ENCODE measurements at regions not wholly inside any gene's neighbourhood (a gene's known extent, or its start where the extent isn't known, plus 50 kb on each side); places are given as distances from the start of the nearest gene placed in this dataset.

DNA sequence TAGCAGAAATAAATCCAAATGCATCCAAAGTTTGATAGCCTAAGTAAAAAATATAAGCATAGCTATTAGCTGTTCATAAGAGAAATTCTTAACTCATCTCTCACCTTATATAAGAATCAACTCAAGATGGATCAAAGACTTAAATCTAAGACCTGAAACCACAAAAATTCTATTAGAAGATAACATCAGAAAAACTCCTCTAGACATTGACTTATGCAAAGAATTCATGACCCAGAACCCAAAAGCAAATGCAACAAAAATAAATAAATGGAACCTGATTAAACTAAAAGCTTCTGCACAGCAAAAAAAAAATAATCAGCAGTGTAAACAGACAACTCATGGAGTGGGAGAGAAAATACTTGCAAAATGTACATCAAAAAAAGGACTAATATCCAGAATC is 184.3 kb downstream of the TFAP2A start:
- H3K36me3 ChIP-seq, result no peaks in the 10 kb centered on the region
- H3K4me1 ChIP-seq, result no peaks in the 10 kb centered on the region
- no peaks in the 10 kb centered on the region for H3K27me3 ChIP-seq
- DNase-seq, result no peak
- no peaks in the 10 kb centered on the region for H3K9me3 ChIP-seq (replicated peaks)
- no peak overlapping the region for H3K27ac ChIP-seq
- H3K4me3 ChIP-seq, result no peak overlapping the region

DNA sequence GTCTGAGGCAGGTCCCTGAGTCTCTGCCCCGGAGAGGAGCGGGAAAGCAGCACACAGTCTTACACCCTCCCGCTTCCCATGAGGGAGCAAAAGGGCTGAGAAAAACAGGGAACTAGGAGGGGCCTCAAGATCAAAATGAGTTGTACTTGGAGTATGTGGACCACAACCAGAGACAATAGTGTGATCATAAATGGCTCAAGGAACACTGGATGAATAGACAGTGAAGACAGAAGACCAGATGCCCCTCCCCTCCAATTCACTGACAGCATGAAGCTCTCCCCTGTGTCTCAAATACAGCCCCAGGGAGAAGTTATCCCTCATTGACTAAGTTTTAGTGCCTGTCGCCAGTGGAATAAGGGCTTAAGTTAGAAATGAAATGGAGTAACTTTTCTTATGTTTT is 191.0 kb downstream of the TFAP2A start:
- Histone ChIP-seq H3K9me3 (replicated peaks) (no peaks in the 10 kb centered on the region), H3K4me3 (no peak overlapping the region), H3K36me3 (no peaks in the 10 kb centered on the region), H3K4me1 (no peaks in the 10 kb centered on the region), H3K27ac (no peak overlapping the region), H3K27me3 (no peaks in the 10 kb centered on the region)
- DNase-seq, result no peak

DNA sequence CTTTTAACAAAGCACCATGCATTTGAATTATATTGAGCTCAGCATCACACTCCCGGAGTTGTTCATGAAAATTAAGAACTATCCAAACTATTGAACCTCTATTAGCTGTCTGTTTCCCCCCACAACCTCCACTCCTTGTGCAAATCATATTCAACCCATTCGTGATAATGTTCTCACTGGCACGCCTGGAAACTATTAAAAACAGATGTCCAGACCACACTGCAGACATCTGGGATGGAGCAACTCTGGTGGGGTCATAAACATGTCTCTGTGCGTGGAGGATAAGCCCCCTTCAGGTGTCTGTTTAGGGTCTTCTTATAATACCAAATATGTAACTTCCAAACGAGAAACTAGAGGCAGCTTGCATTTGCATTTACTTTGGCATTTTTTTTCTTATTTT is 193.7 kb downstream of the TFAP2A start:
- no peak overlapping the region for H3K4me3 ChIP-seq
- no peaks in the 10 kb centered on the region for H3K27me3 ChIP-seq
- no peaks in the 10 kb centered on the region for H3K4me1 ChIP-seq
- H3K9me3 ChIP-seq (replicated peaks), result no peaks in the 10 kb centered on the region
- no peaks in the 10 kb centered on the region for H3K36me3 ChIP-seq
- H3K27ac ChIP-seq, result no peak overlapping the region
- DNase-seq, result no peak

DNA sequence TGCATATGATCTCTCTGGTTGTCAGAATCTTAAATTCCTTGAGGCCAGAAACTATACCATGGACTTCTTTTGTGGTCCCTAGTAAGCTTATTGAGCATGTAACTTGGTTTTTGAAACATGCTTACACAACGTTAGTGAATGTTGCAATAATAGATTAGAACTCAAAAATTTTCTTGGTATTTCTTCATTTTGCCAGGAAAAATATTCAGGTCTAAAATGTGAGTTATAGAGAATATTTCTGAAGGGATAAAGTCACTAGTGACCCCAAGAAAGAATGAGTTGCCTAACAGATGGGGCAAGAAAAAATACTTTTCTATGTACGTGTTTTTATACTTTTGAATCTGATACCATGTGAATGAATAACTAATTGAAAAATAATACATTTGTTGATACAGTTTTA is 195.4 kb downstream of the TFAP2A start:
- no peaks in the 10 kb centered on the region for H3K27me3 ChIP-seq
- H3K4me1 ChIP-seq, result no peaks in the 10 kb centered on the region
- no peak overlapping the region for H3K27ac ChIP-seq
- no peaks in the 10 kb centered on the region for H3K9me3 ChIP-seq (replicated peaks)
- no peaks in the 10 kb centered on the region for H3K36me3 ChIP-seq
- no peak overlapping the region for H3K4me3 ChIP-seq
- no peak for DNase-seq

DNA sequence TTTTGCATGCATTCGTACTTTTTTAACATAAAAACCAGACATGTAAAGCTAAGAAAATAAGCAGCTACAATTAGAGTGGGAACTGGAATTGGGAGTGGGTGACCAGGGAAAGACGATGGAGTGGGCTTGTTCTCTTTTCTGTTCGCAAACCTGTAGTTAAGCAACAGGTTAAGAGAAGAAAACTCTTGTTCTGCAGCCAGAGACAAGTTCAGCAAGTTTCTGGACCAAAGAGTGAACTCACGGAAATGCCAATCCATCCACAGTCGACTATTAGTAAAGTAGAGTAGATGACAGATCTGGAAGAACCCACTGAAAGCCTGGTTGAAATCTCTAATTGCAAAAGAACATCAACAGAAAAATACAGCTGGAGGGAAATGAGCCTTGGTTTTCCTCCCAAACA is 197.8 kb downstream of the TFAP2A start:
- Histone ChIP-seq H3K9me3 (replicated peaks) (no peaks in the 10 kb centered on the region), H3K4me1 (no peaks in the 10 kb centered on the region), H3K4me3 (no peak overlapping the region), H3K36me3 (no peaks in the 10 kb centered on the region), H3K27me3 (no peaks in the 10 kb centered on the region), H3K27ac (no peak overlapping the region)
- no peak for DNase-seq

DNA sequence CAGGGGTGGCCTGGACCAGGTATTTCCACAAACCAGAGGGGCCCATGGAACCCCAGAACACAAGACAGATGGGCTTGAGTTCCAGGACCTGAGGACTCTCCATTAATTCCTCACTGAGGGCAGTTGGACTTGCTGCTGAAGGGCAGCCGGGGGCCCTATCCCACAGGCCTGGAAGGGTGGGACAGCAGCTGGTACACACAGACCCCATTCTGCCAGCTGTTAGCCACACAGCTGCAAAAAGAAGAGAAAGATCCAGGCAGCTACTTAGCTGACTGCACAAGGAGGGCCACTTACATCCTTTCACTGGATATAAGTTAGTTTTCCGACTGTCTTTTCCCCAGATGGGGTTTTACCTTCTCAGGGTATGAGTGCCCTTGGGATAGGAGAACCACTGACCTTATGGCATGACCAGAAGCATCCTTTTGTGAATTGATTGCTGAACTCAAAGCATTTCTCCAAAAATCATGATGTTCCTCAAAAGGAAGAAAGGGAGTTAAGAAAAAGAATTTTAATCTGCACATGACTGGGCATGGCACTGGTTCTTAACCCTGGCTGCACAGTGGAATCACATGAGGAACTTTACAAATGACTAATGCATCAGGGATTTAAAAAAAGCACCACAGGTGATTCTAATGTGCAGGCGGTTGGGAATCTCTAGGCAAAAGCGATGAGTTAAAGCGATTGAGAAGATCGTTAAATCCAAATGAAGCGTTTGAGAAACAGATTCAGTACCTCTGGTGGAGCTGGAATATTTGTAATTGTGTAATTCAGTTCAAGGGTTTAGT is 199.4 kb downstream of the TFAP2A start:
- no peaks in the 10 kb centered on the region for H3K4me1 ChIP-seq
- no peaks in the 10 kb centered on the region for H3K9me3 ChIP-seq (replicated peaks)
- H3K27me3 ChIP-seq, result no peaks in the 10 kb centered on the region
- peak; percentile 31 to 51 for DNase-seq
- no peaks in the 10 kb centered on the region for H3K36me3 ChIP-seq
- no peak overlapping the region for H3K27ac ChIP-seq
- H3K4me3 ChIP-seq, result no peak overlapping the region

DNA sequence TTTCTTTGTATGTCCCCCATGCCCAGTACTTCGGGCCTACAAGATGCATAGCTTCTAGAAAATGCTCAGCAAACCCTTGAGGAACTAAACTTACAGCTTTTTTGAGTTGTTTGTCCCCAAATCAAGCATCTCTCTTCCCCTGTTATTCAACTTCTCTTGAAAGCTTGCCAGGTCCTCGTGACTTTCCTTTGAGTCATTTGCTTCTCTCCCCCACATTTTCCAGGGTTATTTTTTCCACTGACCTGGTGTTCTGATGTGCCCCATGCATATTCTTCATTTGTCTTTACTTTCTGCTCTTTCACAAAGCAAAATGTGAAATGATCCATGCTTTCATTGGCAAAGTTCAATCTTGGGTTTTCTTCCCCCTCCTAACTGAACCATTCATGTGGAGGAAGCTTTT is 204.8 kb downstream of the TFAP2A start:
- no peak overlapping the region for H3K27ac ChIP-seq
- no peaks in the 10 kb centered on the region for H3K27me3 ChIP-seq
- DNase-seq, result no peak
- no peaks in the 10 kb centered on the region for H3K9me3 ChIP-seq (replicated peaks)
- no peak overlapping the region for H3K4me3 ChIP-seq
- no peaks in the 10 kb centered on the region for H3K4me1 ChIP-seq
- H3K36me3 ChIP-seq, result no peaks in the 10 kb centered on the region

DNA sequence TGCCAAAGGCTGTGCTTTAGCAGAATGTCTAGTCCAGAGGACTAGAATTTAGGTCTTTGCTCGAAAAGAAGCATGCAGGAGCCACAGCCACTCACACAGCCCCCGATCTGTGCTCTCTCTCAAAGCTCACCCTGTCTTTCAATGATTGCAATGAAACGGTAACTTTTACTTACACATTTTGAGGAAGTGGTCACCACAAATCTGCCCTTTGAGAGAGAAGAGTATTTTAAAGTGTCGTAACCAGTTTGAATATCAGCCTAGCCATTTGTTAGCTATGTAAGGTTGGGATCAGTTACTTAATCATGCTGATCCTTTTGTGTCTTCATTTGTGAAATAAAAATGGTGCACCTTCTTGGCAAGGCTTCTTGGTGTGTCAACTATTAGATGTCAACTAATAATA is 209.0 kb downstream of the TFAP2A start:
- Histone ChIP-seq H3K36me3 (no peaks in the 10 kb centered on the region), H3K27me3 (no peaks in the 10 kb centered on the region), H3K27ac (no peak overlapping the region), H3K4me3 (no peak overlapping the region), H3K9me3 (replicated peaks) (no peaks in the 10 kb centered on the region), H3K4me1 (peaks cover 15% of the 10 kb centered on the region)
- DNase-seq, result no peak

DNA sequence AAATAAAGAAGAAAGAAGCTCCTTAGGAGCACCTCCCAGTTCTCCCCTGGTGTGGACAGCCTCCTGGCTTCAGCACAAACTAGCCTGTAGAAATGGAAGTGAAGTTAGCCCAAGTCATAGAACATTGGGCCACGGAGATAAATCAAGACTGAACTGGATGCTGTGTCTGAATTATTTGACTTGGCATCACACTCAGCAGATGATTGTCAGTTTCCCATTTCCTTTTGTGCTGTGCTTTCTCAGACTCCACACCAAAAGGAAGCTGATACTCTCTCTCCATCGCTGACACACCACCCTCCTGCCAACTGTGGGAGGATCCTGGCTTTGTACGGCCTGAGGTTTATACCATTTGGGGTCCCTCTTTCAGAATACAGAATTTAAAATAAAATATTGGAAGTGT is 209.8 kb downstream of the TFAP2A start:
- DNase-seq, result no peak
- H3K4me1 ChIP-seq, result peaks cover 15% of the 10 kb centered on the region

DNA sequence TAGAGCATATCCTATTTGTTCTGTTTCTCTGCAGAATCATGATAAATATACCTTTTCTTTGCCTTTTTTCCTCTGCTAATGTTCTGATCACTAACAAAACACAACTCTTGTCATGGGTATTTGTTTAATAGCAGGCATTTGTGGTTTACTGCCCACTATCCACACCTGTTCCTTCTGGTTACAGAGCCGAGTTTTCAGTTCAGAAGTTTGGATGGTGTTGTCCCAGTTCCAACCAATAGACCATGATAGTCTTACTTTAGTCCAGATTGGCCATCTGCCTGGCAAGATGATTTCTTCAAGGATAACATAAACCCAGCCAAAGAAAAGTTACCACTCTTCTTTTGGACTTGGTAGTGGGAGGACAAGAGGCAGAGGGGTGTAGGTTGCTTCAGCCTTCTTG is 211.2 kb downstream of the TFAP2A start:
- no peaks in the 10 kb centered on the region for H3K27me3 ChIP-seq
- H3K27ac ChIP-seq, result peak overlapping the region; percentile 36
- H3K9me3 ChIP-seq (replicated peaks), result no peaks in the 10 kb centered on the region
- H3K4me3 ChIP-seq, result no peak overlapping the region
- H3K36me3 ChIP-seq, result no peaks in the 10 kb centered on the region
- peaks cover 15% of the 10 kb centered on the region for H3K4me1 ChIP-seq
- DNase-seq, result peak; percentile 12 to 56

More for the DNA sequence above, 209.8 kb downstream of the TFAP2A start:
- no peaks in the 10 kb centered on the region for H3K9me3 ChIP-seq (replicated peaks)
- no peaks in the 10 kb centered on the region for H3K27me3 ChIP-seq
- no peaks in the 10 kb centered on the region for H3K36me3 ChIP-seq
- H3K27ac ChIP-seq, result no peak overlapping the region
- no peak overlapping the region for H3K4me3 ChIP-seq

DNA sequence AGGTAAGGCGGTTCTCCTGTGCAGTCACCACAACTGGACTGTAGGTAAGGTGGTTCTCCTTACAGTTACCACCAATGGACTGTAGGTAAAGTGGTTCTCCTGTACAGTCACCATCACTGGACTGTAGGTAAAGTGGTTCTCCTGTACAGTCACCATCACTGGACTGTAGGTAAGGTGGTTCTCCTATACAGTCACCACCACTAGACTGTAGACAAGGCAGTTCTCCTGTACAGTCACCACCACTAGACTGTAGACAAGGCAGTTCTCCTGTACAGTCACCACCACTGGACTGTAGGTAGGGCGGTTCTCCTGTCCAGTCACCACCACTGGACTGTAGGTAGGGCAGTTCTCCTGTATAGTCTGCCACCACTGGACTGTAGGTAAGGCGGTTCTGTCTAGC is 212.3 kb downstream of the TFAP2A start:
- Histone ChIP-seq H3K9me3 (replicated peaks) (no peaks in the 10 kb centered on the region), H3K4me3 (no peak overlapping the region), H3K27me3 (no peaks in the 10 kb centered on the region), H3K27ac (no peak overlapping the region), H3K4me1 (peaks cover 15% of the 10 kb centered on the region), H3K36me3 (no peaks in the 10 kb centered on the region)
- no peak for DNase-seq

DNA sequence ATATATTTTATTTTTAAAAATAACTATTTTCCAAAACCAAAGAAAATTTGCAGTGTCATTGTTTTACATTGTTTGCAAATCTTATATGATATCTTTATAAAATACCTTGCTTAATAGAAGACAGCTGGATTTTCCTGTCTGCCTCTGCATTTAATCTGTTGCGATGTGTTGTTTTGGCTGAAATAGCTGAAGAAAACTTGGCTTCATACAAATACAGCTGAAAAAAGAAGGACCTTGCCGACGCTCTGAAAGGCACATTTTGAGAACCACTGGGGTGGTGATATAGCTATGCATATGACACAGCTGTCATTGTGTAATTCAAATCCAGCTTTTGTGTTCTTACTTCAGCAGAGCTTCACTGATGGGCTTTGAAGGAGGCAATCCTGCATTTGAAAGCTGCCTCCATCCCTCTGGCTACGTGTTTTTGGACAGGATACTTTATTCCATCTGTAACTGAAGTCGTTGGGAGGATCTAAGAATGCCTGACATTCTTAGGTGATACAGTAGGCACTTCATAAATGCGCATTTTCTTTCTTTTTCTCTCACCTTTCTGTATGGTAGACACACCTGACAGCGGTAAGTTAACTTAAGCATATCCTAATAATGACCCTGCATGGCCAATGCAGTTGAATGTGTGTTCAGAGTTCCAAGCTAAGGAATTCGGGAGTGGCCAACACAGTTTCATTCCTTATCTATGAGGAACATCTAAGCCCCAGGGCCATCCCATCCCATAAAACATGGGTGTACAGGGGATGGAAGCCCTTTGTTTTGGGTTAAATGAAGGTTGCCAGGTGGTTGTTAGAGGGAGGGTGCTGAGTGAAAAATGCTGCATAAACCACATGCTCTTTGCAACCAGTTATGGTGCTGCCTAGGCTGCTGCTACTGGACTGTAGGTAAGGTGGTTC is 213.0 kb downstream of the TFAP2A start:
- DNase-seq, result no peak
- Histone ChIP-seq H3K36me3 (no peaks in the 10 kb centered on the region), H3K27ac (no peak overlapping the region), H3K4me1 (peaks cover 15% of the 10 kb centered on the region), H3K27me3 (no peaks in the 10 kb centered on the region), H3K9me3 (replicated peaks) (no peaks in the 10 kb centered on the region), H3K4me3 (no peak overlapping the region)

DNA sequence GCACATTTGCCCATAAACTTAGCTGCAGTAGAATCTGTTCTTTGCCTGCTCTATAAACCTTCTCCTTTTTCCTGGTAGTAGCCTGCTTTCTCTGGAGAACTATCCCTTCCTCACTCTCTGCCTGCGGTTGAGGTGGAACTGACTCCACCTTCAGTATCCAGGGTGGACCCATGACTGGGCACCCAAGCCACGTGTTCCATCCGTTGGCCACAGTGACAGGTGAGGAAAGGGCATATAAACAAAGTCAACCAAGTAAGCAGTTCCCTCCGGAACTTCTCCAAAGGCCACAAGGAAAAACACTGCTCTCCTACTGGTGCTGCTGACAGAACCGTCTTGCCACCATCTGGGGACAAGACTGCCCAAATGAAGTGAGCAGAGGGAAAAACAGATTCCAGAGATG is 218.8 kb downstream of the TFAP2A start:
- Histone ChIP-seq H3K27ac (no peak overlapping the region), H3K36me3 (no peaks in the 10 kb centered on the region), H3K9me3 (replicated peaks) (no peaks in the 10 kb centered on the region), H3K4me1 (no peaks in the 10 kb centered on the region), H3K4me3 (no peak overlapping the region), H3K27me3 (no peaks in the 10 kb centered on the region)
- no peak for DNase-seq

DNA sequence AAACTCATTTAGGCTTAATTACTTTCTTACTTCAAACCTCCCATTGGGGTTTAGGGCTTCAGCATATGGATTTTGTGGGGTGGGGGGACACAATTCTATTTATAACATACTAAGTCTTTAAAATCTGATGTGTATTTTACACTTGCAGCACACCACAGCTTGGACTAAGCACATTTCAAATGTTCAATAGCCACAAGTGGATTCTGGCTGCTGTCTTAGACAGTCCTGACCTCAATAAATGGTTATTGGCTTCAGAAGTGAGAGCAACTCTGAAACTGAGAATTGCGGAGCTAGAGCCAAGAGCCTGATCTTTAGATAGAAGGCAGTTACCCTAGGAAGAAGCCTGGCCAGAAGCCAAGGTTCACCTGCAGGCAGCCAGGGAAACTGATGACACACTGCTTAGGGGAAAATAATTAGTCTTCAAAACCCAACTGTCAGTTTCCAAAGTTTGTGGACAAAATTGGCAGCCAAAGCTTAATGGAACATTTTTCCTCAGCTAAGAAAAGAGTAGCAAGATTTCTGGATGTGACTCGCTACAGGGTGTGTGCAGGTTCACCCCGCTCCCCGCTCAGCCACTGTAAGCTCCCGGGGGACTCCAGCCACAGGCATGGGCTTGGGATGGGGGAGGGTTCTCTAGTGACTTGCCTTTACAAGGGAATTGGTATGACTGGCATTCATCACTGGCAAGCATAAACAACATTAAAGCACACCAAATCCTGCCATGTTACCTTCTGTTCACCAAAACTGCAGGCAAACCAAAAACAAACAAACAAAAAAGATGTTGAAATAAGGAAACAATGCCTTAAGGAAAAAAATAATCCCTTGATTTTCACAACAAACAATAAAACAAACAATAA is 219.8 kb downstream of the TFAP2A start:
- Histone ChIP-seq H3K9me3 (replicated peaks) (no peaks in the 10 kb centered on the region), H3K27me3 (no peaks in the 10 kb centered on the region), H3K36me3 (no peaks in the 10 kb centered on the region), H3K4me1 (no peaks in the 10 kb centered on the region), H3K27ac (no peak overlapping the region), H3K4me3 (no peak overlapping the region)
- no peak for DNase-seq

DNA sequence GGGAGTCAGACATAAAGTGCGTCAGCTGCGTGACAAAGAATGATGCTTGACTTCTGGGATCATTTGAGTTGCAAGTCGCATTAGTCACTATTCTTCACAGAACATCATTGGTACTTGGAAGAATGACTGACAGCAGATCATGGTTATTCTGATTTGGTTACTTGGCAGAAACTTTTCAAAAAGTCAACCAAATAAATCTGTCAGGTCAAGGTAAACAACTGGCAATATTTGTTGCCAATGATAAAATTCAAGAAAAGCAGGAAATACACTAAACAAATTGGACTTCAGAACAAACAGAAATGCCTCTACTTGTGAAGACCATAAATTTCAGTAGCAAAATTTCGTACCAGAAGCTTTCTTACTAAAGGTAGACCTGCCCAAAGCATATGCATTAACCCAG is 221.6 kb downstream of the TFAP2A start:
- Histone ChIP-seq H3K4me3 (no peak overlapping the region), H3K9me3 (replicated peaks) (no peaks in the 10 kb centered on the region), H3K36me3 (no peaks in the 10 kb centered on the region), H3K4me1 (no peaks in the 10 kb centered on the region), H3K27ac (no peak overlapping the region), H3K27me3 (no peaks in the 10 kb centered on the region)
- DNase-seq, result no peak
